ENCODE measurements at regions not wholly inside any gene's neighbourhood (a gene's known extent, or its start where the extent isn't known, plus 50 kb on each side); places are given as distances from the start of the nearest gene placed in this dataset.

GRCh38 chr7:119522698-119523097 is 750.3 kb upstream of the KCND2 start:
- in situ Hi-C loops (cut with MboI; ENCODE audit: low sequenced_read_pairs, unreplicated experiment) = no loop called here
- no peak for TF ChIP-seq CTCF (IDR thresholded peaks at IDR 0.05; ENCODE audit: borderline replicate concordance, control extremely low read depth, extremely low read depth, insufficient read depth, missing control alignments)
- DNase-seq (ENCODE audit: low spot score) = no peak

GRCh38 chr7:119545118-119545517 is 727.9 kb upstream of the KCND2 start:
- DNase-seq (ENCODE audit: low spot score) = no peak
- in situ Hi-C loops (cut with MboI; ENCODE audit: low sequenced_read_pairs, unreplicated experiment) = no loop called here
- no peak for TF ChIP-seq CTCF (IDR thresholded peaks at IDR 0.05; ENCODE audit: borderline replicate concordance, control extremely low read depth, extremely low read depth, insufficient read depth, missing control alignments)

- in situ Hi-C loops (cut with MboI; ENCODE audit: low sequenced_read_pairs, unreplicated experiment) = no loop called here
- no peak for DNase-seq (ENCODE audit: low spot score)
- TF ChIP-seq CTCF (IDR thresholded peaks at IDR 0.05; ENCODE audit: borderline replicate concordance, control extremely low read depth, extremely low read depth, insufficient read depth, missing control alignments) = no peak
These were observed 717.2 kb upstream of the KCND2 start for GRCh38 chr7:119555788-119556187.

- no peak for DNase-seq (ENCODE audit: low spot score)
- in situ Hi-C loops (cut with MboI; ENCODE audit: low sequenced_read_pairs, unreplicated experiment) = no loop called here
- TF ChIP-seq CTCF (IDR thresholded peaks at IDR 0.05; ENCODE audit: borderline replicate concordance, control extremely low read depth, extremely low read depth, insufficient read depth, missing control alignments) = no peak
These were observed 716.5 kb upstream of the KCND2 start for GRCh38 chr7:119556436-119556835.

GRCh38 chr7:119561751-119562150 is 711.2 kb upstream of the KCND2 start:
- TF ChIP-seq CTCF (IDR thresholded peaks at IDR 0.05; ENCODE audit: borderline replicate concordance, control extremely low read depth, extremely low read depth, insufficient read depth, missing control alignments) = no peak
- in situ Hi-C loops (cut with MboI; ENCODE audit: low sequenced_read_pairs, unreplicated experiment) = no loop called here
- DNase-seq (ENCODE audit: low spot score) = no peak

- in situ Hi-C loops (cut with MboI; ENCODE audit: low sequenced_read_pairs, unreplicated experiment) = no loop called here
- DNase-seq (ENCODE audit: low spot score) = no peak
- TF ChIP-seq CTCF (IDR thresholded peaks at IDR 0.05; ENCODE audit: borderline replicate concordance, control extremely low read depth, extremely low read depth, insufficient read depth, missing control alignments) = no peak
These were observed 710.1 kb upstream of the KCND2 start for GRCh38 chr7:119562839-119563238.

GRCh38 chr7:119571666-119572065 is 701.3 kb upstream of the KCND2 start:
- in situ Hi-C loops (cut with MboI; ENCODE audit: low sequenced_read_pairs, unreplicated experiment) = no loop called here
- no peak for TF ChIP-seq CTCF (IDR thresholded peaks at IDR 0.05; ENCODE audit: borderline replicate concordance, control extremely low read depth, extremely low read depth, insufficient read depth, missing control alignments)
- no peak for DNase-seq (ENCODE audit: low spot score)

All from GM13976 (cell line).